Liver (tissue), 3 donors: ENCODE measurements at regions not wholly inside any gene's neighbourhood (a gene's known extent, or its start where the extent isn't known, plus 50 kb on each side); places are given as distances from the start of the nearest gene placed in this dataset.
"Not testable (repeated sequence)": the region's sequence is repeated elsewhere in the genome, so short reads cannot be mapped to it uniquely, and the experiment has no call there.

Source experiments
- FOXA1 ChIP-seq: IDR thresholded peaks from 2 replicates; pipeline ENCODE4 v1.6.1; 2016; ENCODE audit warnings: antibody characterized with exemption
- TAF1 ChIP-seq: conservative IDR thresholded peaks from 2 replicates; pipeline ENCODE4 v1.6.1; 2016; ENCODE audit warnings: antibody characterized with exemption, mild to moderate bottlenecking
- TF ChIP-seq, protein P1 (sequence below): fragments of 150-350 bp; IDR thresholded peaks from 2 replicates; pipeline ENCODE4 v1.5.1; 2017; ENCODE audit warnings: improper control_type of control experiment, low read depth, low read length; ENCODE audit not compliant: missing input control
- TF ChIP-seq, protein P2 (sequence below): IDR thresholded peaks from 2 replicates; pipeline ENCODE4 v1.6.1; 2016; ENCODE audit warnings: antibody characterized with exemption, mild to moderate bottlenecking
- TF ChIP-seq, protein P3 (sequence below): IDR thresholded peaks from 2 replicates; pipeline ENCODE4 v1.6.1; 2016; ENCODE audit warnings: antibody characterized with exemption
- donor health status: healthy.
- donor health status: healthy.

DNA sequence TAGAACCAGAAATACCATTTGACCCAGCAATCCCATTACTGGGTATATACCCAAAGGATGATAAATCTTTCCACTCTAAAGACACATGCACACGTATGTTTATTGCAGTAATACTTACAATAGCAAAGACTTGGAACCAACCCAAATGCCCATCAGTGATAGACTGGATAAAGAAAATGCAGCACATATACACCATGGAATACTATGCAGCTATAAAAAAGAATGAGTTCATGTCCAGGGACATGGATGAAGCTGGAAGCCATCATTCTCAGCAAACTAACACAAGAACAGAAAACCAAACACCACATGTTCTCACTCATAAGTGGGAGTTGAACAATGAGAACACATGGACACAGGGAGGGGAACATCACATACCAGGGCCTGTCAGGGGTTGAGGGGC lies 137.9 kb downstream of the PXDC1 start:
- TF ChIP-seq, protein P1, sequence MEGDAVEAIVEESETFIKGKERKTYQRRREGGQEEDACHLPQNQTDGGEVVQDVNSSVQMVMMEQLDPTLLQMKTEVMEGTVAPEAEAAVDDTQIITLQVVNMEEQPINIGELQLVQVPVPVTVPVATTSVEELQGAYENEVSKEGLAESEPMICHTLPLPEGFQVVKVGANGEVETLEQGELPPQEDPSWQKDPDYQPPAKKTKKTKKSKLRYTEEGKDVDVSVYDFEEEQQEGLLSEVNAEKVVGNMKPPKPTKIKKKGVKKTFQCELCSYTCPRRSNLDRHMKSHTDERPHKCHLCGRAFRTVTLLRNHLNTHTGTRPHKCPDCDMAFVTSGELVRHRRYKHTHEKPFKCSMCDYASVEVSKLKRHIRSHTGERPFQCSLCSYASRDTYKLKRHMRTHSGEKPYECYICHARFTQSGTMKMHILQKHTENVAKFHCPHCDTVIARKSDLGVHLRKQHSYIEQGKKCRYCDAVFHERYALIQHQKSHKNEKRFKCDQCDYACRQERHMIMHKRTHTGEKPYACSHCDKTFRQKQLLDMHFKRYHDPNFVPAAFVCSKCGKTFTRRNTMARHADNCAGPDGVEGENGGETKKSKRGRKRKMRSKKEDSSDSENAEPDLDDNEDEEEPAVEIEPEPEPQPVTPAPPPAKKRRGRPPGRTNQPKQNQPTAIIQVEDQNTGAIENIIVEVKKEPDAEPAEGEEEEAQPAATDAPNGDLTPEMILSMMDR = not testable (repeated sequence)
- TF ChIP-seq, protein P2, sequence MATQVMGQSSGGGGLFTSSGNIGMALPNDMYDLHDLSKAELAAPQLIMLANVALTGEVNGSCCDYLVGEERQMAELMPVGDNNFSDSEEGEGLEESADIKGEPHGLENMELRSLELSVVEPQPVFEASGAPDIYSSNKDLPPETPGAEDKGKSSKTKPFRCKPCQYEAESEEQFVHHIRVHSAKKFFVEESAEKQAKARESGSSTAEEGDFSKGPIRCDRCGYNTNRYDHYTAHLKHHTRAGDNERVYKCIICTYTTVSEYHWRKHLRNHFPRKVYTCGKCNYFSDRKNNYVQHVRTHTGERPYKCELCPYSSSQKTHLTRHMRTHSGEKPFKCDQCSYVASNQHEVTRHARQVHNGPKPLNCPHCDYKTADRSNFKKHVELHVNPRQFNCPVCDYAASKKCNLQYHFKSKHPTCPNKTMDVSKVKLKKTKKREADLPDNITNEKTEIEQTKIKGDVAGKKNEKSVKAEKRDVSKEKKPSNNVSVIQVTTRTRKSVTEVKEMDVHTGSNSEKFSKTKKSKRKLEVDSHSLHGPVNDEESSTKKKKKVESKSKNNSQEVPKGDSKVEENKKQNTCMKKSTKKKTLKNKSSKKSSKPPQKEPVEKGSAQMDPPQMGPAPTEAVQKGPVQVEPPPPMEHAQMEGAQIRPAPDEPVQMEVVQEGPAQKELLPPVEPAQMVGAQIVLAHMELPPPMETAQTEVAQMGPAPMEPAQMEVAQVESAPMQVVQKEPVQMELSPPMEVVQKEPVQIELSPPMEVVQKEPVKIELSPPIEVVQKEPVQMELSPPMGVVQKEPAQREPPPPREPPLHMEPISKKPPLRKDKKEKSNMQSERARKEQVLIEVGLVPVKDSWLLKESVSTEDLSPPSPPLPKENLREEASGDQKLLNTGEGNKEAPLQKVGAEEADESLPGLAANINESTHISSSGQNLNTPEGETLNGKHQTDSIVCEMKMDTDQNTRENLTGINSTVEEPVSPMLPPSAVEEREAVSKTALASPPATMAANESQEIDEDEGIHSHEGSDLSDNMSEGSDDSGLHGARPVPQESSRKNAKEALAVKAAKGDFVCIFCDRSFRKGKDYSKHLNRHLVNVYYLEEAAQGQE = not testable (repeated sequence)
- not testable (repeated sequence) for TF ChIP-seq TAF1, FOXA1
- TF ChIP-seq, protein P3, sequence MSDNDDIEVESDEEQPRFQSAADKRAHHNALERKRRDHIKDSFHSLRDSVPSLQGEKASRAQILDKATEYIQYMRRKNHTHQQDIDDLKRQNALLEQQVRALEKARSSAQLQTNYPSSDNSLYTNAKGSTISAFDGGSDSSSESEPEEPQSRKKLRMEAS = not testable (repeated sequence)
